GM19463 (cell line): ENCODE measurements at regions not wholly inside any gene's neighbourhood (a gene's known extent, or its start where the extent isn't known, plus 50 kb on each side); places are given as distances from the start of the nearest gene placed in this dataset.

Experiments used
- ATAC-seq: cut with Tn5 transposase; IDR thresholded peaks from one replicate; pipeline ENCODE4 v1.9.1; 2021; ENCODE audit warnings: mild to moderate bottlenecking, moderate library complexity; ENCODE audit not compliant: unreplicated experiment

DNA sequence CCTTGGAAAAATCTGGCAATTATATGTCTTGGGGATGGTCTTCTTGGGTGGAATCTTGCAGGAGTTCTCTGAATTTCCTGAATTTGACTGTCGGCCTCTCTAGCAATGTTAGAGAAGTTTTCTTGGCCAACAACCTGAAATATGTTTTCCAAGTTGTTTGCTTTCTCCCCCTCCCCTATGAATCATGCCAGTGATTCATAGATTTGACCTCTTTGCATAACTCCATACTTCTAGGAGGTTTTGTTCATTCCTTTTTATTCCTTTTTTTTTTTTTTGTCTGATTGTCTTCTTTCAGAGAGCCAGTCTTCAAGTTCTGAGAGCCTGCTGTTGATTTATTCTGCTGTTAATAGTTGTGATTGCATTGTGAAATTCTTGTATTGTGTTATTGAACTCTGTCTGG, 56.7 kb upstream of the SLC44A1 start:
- no peak for ATAC-seq

DNA sequence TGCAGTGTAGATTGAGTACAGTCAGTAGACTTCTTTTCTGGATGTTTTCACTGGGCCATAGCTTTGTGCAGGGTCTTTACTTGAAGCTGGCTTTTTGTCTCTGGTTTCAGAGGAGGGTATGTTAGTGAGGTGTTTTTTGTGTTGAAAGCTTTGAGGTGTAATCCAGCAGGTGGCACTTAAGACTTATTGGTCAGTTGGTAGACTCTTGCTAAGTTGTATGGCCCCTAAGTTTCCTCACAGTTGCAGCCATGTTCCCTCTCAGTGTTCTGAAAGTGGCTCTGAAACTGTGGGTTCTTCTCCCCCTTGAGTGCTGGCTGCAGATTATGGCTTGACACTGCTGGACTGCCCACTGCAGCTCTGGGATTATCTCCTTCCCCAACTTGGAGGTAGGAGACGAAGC, 55.7 kb upstream of the SLC44A1 start:
- no peak for ATAC-seq

DNA sequence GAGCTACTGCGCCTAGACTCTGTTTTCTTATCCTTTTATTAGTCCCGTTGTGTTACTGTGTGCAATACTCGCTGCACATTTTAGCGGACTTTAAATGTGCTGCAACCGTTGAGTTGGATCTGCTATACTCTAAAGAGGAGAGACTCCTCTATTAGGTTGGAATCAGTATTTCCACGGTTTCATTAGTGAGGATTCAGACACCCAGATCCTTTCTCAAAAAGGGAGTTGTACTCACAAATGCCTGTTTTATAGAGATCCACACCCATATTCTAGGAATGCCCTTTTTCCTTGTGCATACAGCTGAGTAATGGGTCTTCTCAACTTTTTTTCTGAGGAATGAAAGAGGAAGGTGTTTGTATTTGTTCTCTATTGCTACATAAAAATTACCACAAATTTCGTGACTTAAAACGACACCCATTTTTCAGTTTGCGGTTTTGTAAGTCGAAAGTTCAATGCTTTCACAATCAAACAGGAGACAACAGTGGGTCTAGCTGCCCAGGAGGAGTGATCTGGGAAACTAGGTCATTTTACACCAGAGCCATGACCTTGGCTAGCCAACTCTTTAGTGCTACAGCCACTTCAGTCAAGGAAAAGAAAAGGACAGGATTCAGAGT, 52.8 kb upstream of the SLC44A1 start:
- ATAC-seq = peak; percentile 47

DNA sequence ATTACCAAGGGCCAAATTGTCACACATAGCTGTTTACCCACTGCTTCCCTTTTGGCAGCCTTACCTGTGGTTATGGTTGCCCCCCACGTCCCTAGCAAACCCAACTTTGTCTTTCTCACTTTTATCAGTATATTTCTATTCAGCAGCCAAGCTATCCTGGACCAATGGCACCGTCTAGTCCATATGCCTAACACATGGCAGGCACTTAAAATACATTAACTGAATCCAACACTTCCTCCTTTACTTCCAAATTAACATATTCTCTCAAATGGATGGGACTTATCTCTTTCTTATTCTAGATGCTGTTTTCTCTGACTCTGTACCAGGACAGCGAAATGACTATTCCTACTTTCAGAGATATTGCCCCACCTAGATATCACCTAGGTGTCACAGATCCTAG, 50.9 kb upstream of the SLC44A1 start:
- ATAC-seq = no peak

DNA sequence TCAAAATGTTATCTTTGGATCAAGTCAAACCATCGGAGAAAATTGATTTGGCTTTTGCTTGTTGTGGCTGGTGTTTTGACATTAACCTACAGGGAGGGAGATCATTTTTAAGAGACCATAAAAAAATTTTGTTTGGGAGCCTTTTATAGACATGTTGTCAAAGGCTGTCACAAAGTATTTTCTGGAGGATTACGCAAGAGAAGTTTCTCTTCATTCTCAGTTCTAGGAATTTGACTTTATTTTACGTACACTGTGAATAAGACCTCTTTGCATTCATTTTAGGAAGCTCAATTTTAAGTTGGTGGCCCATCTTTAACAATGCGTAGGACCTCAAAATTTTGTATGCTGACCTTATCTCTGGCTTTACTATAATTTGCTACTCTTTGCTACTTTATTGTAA, 50.2 kb upstream of the SLC44A1 start:
- no peak for ATAC-seq
